ENCODE measurements at regions not wholly inside any gene's neighbourhood (a gene's known extent, or its start where the extent isn't known, plus 50 kb on each side); places are given as distances from the start of the nearest gene placed in this dataset.

- no peak overlapping the region for H3K4ac ChIP-seq (ENCODE audit: low read length)
- H3K4me2 ChIP-seq (ENCODE audit: insufficient read depth, low read length, poor library complexity, severe bottlenecking), result no peak overlapping the region
- no peaks in the 10 kb centered on the region for H3K79me1 ChIP-seq (ENCODE audit: low read depth, low read length)
- H4K91ac ChIP-seq (ENCODE audit: low read depth, low read length, poor library complexity), result no peak overlapping the region
- no peak overlapping the region for H2BK15ac ChIP-seq (ENCODE audit: low read length)
- no peak for DNase-seq (ENCODE audit: low spot score)
- H3K23ac ChIP-seq (ENCODE audit: low read depth, low read length, poor library complexity), result no peak overlapping the region
- H4K8ac ChIP-seq (ENCODE audit: low read depth, low read length), result no peak overlapping the region
- H3K27ac ChIP-seq (replicated peaks; ENCODE audit: low read length), result no peak overlapping the region
- H2BK120ac ChIP-seq (ENCODE audit: low read depth, low read length), result no peak overlapping the region
- no peaks in the 10 kb centered on the region for H3K36me3 ChIP-seq (replicated peaks in 1 of 2; ENCODE audit: control insufficient read depth in 2 of 2, insufficient read depth in 2 of 2, low read length in 2 of 2)
- no peaks in the 10 kb centered on the region for H3K4me1 ChIP-seq (ENCODE audit: control insufficient read depth in 2 of 2, insufficient read depth in 1 of 2, low read depth in 1 of 2, low read length in 2 of 2)
- H3K4me3 ChIP-seq (ENCODE audit: low read length in 2 of 2), result no peak overlapping the region
- H2BK12ac ChIP-seq (ENCODE audit: low read length), result no peak overlapping the region
- no peaks in the 10 kb centered on the region for H3K27me3 ChIP-seq (ENCODE audit: control insufficient read depth in 3 of 3, insufficient read depth in 3 of 3, low read depth in 1 of 3, low read length in 3 of 3)
- no peak overlapping the region for H3K9ac ChIP-seq (ENCODE audit: low read depth, low read length, poor library complexity)
- H2AK5ac ChIP-seq (ENCODE audit: low read depth, low read length), result no peak overlapping the region
- H2AFZ ChIP-seq (ENCODE audit: low read length), result no peak overlapping the region
- no peak overlapping the region for H2BK5ac ChIP-seq (ENCODE audit: low read length)
- H3K14ac ChIP-seq (ENCODE audit: low read length), result no peak overlapping the region
- H3K18ac ChIP-seq (ENCODE audit: low read length), result no peak overlapping the region
- WGBS, 2 donors (ENCODE audit: extremely low coverage in 2 of 2, insufficient read length in 2 of 2, insufficient replicate concordance in 1 of 2), result no CpG with 5 or more reads among the region's 3 CpGs
- H3K9me3 ChIP-seq (replicated peaks in 1 of 2; ENCODE audit: control insufficient read depth in 2 of 2, insufficient read depth in 1 of 2, low read depth in 1 of 2, low read length in 2 of 2), result no peaks in the 10 kb centered on the region
These were observed 392.8 kb downstream of the TRIB2 start for GRCh38 chr2:13109516-13109915.

GRCh38 chr2:13110825-13111224 lies 394.1 kb downstream of the TRIB2 start:
- H3K27me3 ChIP-seq (ENCODE audit: control insufficient read depth in 3 of 3, insufficient read depth in 3 of 3, low read depth in 1 of 3, low read length in 3 of 3), result no peaks in the 10 kb centered on the region
- H2AK5ac ChIP-seq (ENCODE audit: low read depth, low read length), result no peak overlapping the region
- H2BK120ac ChIP-seq (ENCODE audit: low read depth, low read length), result no peak overlapping the region
- no peaks in the 10 kb centered on the region for H3K79me1 ChIP-seq (ENCODE audit: low read depth, low read length)
- no peak overlapping the region for H3K14ac ChIP-seq (ENCODE audit: low read length)
- no peaks in the 10 kb centered on the region for H3K36me3 ChIP-seq (replicated peaks in 1 of 2; ENCODE audit: control insufficient read depth in 2 of 2, insufficient read depth in 2 of 2, low read length in 2 of 2)
- no peaks in the 10 kb centered on the region for H3K9me3 ChIP-seq (replicated peaks in 1 of 2; ENCODE audit: control insufficient read depth in 2 of 2, insufficient read depth in 1 of 2, low read depth in 1 of 2, low read length in 2 of 2)
- no peak overlapping the region for H2AFZ ChIP-seq (ENCODE audit: low read length)
- no peak overlapping the region for H3K4ac ChIP-seq (ENCODE audit: low read length)
- no peak for DNase-seq (ENCODE audit: low spot score)
- no peak overlapping the region for H3K4me2 ChIP-seq (ENCODE audit: insufficient read depth, low read length, poor library complexity, severe bottlenecking)
- no peak overlapping the region for H2BK12ac ChIP-seq (ENCODE audit: low read length)
- peaks cover 5% of the 10 kb centered on the region in 2 donors for H3K4me1 ChIP-seq (ENCODE audit: control insufficient read depth in 2 of 2, insufficient read depth in 1 of 2, low read depth in 1 of 2, low read length in 2 of 2)
- H2BK5ac ChIP-seq (ENCODE audit: low read length), result no peak overlapping the region
- no peak overlapping the region for H3K18ac ChIP-seq (ENCODE audit: low read length)
- no CpG with 5 or more reads among the region's 3 CpGs for WGBS, 2 donors (ENCODE audit: extremely low coverage in 2 of 2, insufficient read length in 2 of 2, insufficient replicate concordance in 1 of 2)
- no peak overlapping the region for H4K8ac ChIP-seq (ENCODE audit: low read depth, low read length)
- H3K9ac ChIP-seq (ENCODE audit: low read depth, low read length, poor library complexity), result no peak overlapping the region
- H3K27ac ChIP-seq (replicated peaks; ENCODE audit: low read length), result no peak overlapping the region
- no peak overlapping the region for H2BK15ac ChIP-seq (ENCODE audit: low read length)
- no peak overlapping the region for H3K23ac ChIP-seq (ENCODE audit: low read depth, low read length, poor library complexity)
- H4K91ac ChIP-seq (ENCODE audit: low read depth, low read length, poor library complexity), result no peak overlapping the region
- H3K4me3 ChIP-seq (ENCODE audit: low read length in 2 of 2), result no peak overlapping the region

GRCh38 chr2:13113002-13113401 lies 396.3 kb downstream of the TRIB2 start:
- no peak overlapping the region for H3K14ac ChIP-seq (ENCODE audit: low read length)
- H3K27me3 ChIP-seq (ENCODE audit: control insufficient read depth in 3 of 3, insufficient read depth in 3 of 3, low read depth in 1 of 3, low read length in 3 of 3), result no peaks in the 10 kb centered on the region
- H3K79me1 ChIP-seq (ENCODE audit: low read depth, low read length), result no peaks in the 10 kb centered on the region
- H3K27ac ChIP-seq (replicated peaks; ENCODE audit: low read length), result no peak overlapping the region
- no peak overlapping the region for H2BK5ac ChIP-seq (ENCODE audit: low read length)
- no peak overlapping the region for H2BK12ac ChIP-seq (ENCODE audit: low read length)
- no peak overlapping the region for H3K4me2 ChIP-seq (ENCODE audit: insufficient read depth, low read length, poor library complexity, severe bottlenecking)
- no peak overlapping the region for H3K18ac ChIP-seq (ENCODE audit: low read length)
- H2BK120ac ChIP-seq (ENCODE audit: low read depth, low read length), result no peak overlapping the region
- H3K4me3 ChIP-seq (ENCODE audit: low read length in 2 of 2), result no peak overlapping the region
- H4K91ac ChIP-seq (ENCODE audit: low read depth, low read length, poor library complexity), result no peak overlapping the region
- peaks cover 5 to 7% of the 10 kb centered on the region in 2 donors for H3K4me1 ChIP-seq (ENCODE audit: control insufficient read depth in 2 of 2, insufficient read depth in 1 of 2, low read depth in 1 of 2, low read length in 2 of 2)
- no peak overlapping the region for H2AK5ac ChIP-seq (ENCODE audit: low read depth, low read length)
- H2BK15ac ChIP-seq (ENCODE audit: low read length), result no peak overlapping the region
- no CpG with 5 or more reads among the region's 4 CpGs for WGBS, 2 donors (ENCODE audit: extremely low coverage in 2 of 2, insufficient read length in 2 of 2, insufficient replicate concordance in 1 of 2)
- no peaks in the 10 kb centered on the region for H3K36me3 ChIP-seq (replicated peaks in 1 of 2; ENCODE audit: control insufficient read depth in 2 of 2, insufficient read depth in 2 of 2, low read length in 2 of 2)
- H3K4ac ChIP-seq (ENCODE audit: low read length), result no peak overlapping the region
- no peak overlapping the region for H4K8ac ChIP-seq (ENCODE audit: low read depth, low read length)
- H3K9me3 ChIP-seq (replicated peaks in 1 of 2; ENCODE audit: control insufficient read depth in 2 of 2, insufficient read depth in 1 of 2, low read depth in 1 of 2, low read length in 2 of 2), result no peaks in the 10 kb centered on the region
- H2AFZ ChIP-seq (ENCODE audit: low read length), result no peak overlapping the region
- no peak for DNase-seq (ENCODE audit: low spot score)
- H3K23ac ChIP-seq (ENCODE audit: low read depth, low read length, poor library complexity), result no peak overlapping the region
- no peak overlapping the region for H3K9ac ChIP-seq (ENCODE audit: low read depth, low read length, poor library complexity)

GRCh38 chr2:13114391-13114790 lies 397.7 kb downstream of the TRIB2 start:
- no peak for DNase-seq (ENCODE audit: low spot score)
- H4K8ac ChIP-seq (ENCODE audit: low read depth, low read length), result no peak overlapping the region

More at GRCh38 chr2:13114391-13114790, 397.7 kb downstream of the TRIB2 start:
- Histone ChIP-seq H3K9me3 (replicated peaks in 1 of 2; ENCODE audit: control insufficient read depth in 2 of 2, insufficient read depth in 1 of 2, low read depth in 1 of 2, low read length in 2 of 2) (no peaks in the 10 kb centered on the region), H2AFZ (ENCODE audit: low read length) (no peak overlapping the region), H3K9ac (ENCODE audit: low read depth, low read length, poor library complexity) (no peak overlapping the region), H3K36me3 (replicated peaks in 1 of 2; ENCODE audit: control insufficient read depth in 2 of 2, insufficient read depth in 2 of 2, low read length in 2 of 2) (no peaks in the 10 kb centered on the region), H3K14ac (ENCODE audit: low read length) (no peak overlapping the region), H2BK120ac (ENCODE audit: low read depth, low read length) (no peak overlapping the region), H3K4me1 (ENCODE audit: control insufficient read depth in 2 of 2, insufficient read depth in 1 of 2, low read depth in 1 of 2, low read length in 2 of 2) (peaks cover 5 to 7% of the 10 kb centered on the region in 2 donors), H3K23ac (ENCODE audit: low read depth, low read length, poor library complexity) (no peak overlapping the region), H3K18ac (ENCODE audit: low read length) (no peak overlapping the region), H3K4me2 (ENCODE audit: insufficient read depth, low read length, poor library complexity, severe bottlenecking) (no peak overlapping the region), H3K27me3 (ENCODE audit: control insufficient read depth in 3 of 3, insufficient read depth in 3 of 3, low read depth in 1 of 3, low read length in 3 of 3) (no peaks in the 10 kb centered on the region), H3K79me1 (ENCODE audit: low read depth, low read length) (no peaks in the 10 kb centered on the region), H2BK12ac (ENCODE audit: low read length) (no peak overlapping the region), H3K4ac (ENCODE audit: low read length) (no peak overlapping the region), H2AK5ac (ENCODE audit: low read depth, low read length) (no peak overlapping the region), H4K91ac (ENCODE audit: low read depth, low read length, poor library complexity) (no peak overlapping the region), H2BK5ac (ENCODE audit: low read length) (no peak overlapping the region), H3K27ac (replicated peaks; ENCODE audit: low read length) (no peak overlapping the region), H3K4me3 (ENCODE audit: low read length in 2 of 2) (no peak overlapping the region), H2BK15ac (ENCODE audit: low read length) (no peak overlapping the region)
- whole genome bisulfite sequencing, 2 donors (ENCODE audit: extremely low coverage in 2 of 2, insufficient read length in 2 of 2, insufficient replicate concordance in 1 of 2), result no CpG with 5 or more reads among the region's 1 CpG

Data from neuronal stem cell (in vitro differentiated cells).